Muscle layer of colon (tissue), 2 donors: ENCODE measurements at regions not wholly inside any gene's neighbourhood (a gene's known extent, or its start where the extent isn't known, plus 50 kb on each side); places are given as distances from the start of the nearest gene placed in this dataset.

Source experiments
- H3K27ac ChIP-seq: one replicate; pipeline ENCODE4 v1.7.0; 2013; ENCODE audit warnings: low read depth, mild to moderate bottlenecking, low read length, moderate library complexity
- H3K27me3 ChIP-seq, 2 donors: one replicate each; pipeline ENCODE4 v1.7.0; 2013; ENCODE audit warnings: low read length in 2 of 2, mild to moderate bottlenecking in 2 of 2; ENCODE audit not compliant: insufficient read depth in 2 of 2, control insufficient read depth in 1 of 2
- H3K36me3 ChIP-seq: one replicate; pipeline ENCODE4 v1.7.0; 2013; ENCODE audit warnings: mild to moderate bottlenecking, low read length; ENCODE audit not compliant: insufficient read depth
- H3K4me1 ChIP-seq: one replicate; pipeline ENCODE4 v1.7.0; 2013; ENCODE audit warnings: mild to moderate bottlenecking, low read length; ENCODE audit not compliant: insufficient read depth
- H3K4me3 ChIP-seq, 2 donors: one replicate each; pipeline ENCODE4 v1.7.0; 2013; ENCODE audit warnings: low read length in 2 of 2, low read depth in 1 of 2, mild to moderate bottlenecking in 1 of 2, moderate library complexity in 1 of 2
- H3K9ac ChIP-seq: one replicate; pipeline ENCODE4 v1.7.0; 2013; ENCODE audit warnings: low read length
- H3K9me3 ChIP-seq: one replicate; pipeline ENCODE4 v1.7.0; 2013; ENCODE audit warnings: mild to moderate bottlenecking, low read length
- donor health status: abdominal sarcoma.
- donor health status: Adenocarcinoma of cecum.

GRCh38 chr3:171971919-171972514 is 67.4 kb upstream of the FNDC3B start:
- no peaks in the 10 kb centered on the region for H3K27me3 ChIP-seq
- H3K27ac ChIP-seq = no peak overlapping the region
- peaks cover 10% of the 10 kb centered on the region for H3K4me1 ChIP-seq

GRCh38 chr3:171972871-171973348 is 66.5 kb upstream of the FNDC3B start:
- Histone ChIP-seq H3K9ac (no peak overlapping the region), H3K36me3 (no peaks in the 10 kb centered on the region), H3K27ac (no peak overlapping the region), H3K4me1 (peaks cover 3% of the 10 kb centered on the region), H3K27me3 (no peaks in the 10 kb centered on the region), H3K4me3 (no peak overlapping the region), H3K9me3 (no peaks in the 10 kb centered on the region)

More at GRCh38 chr3:171971919-171972514, 67.4 kb upstream of the FNDC3B start:
- no peaks in the 10 kb centered on the region for H3K9me3 ChIP-seq
- no peaks in the 10 kb centered on the region for H3K36me3 ChIP-seq
- H3K4me3 ChIP-seq = no peak overlapping the region
- H3K9ac ChIP-seq = no peak overlapping the region

- no peak overlapping the region for H3K27ac ChIP-seq
These were observed 64.2 kb upstream of the FNDC3B start for GRCh38 chr3:171974986-171975837.

GRCh38 chr3:171976526-171976925 is 62.9 kb upstream of the FNDC3B start:
- no peaks in the 10 kb centered on the region for H3K27me3 ChIP-seq
- no peak overlapping the region for H3K4me3 ChIP-seq
- no peaks in the 10 kb centered on the region for H3K4me1 ChIP-seq
- no peaks in the 10 kb centered on the region for H3K36me3 ChIP-seq
- H3K9ac ChIP-seq = no peak overlapping the region
- H3K27ac ChIP-seq = no peak overlapping the region
- no peaks in the 10 kb centered on the region for H3K9me3 ChIP-seq

More at GRCh38 chr3:171974986-171975837, 64.2 kb upstream of the FNDC3B start:
- Histone ChIP-seq H3K36me3 (no peaks in the 10 kb centered on the region), H3K9ac (no peak overlapping the region), H3K9me3 (no peaks in the 10 kb centered on the region), H3K4me1 (no peaks in the 10 kb centered on the region), H3K27me3 (no peaks in the 10 kb centered on the region), H3K4me3 (no peak overlapping the region)

GRCh38 chr3:171977441-171977840 is 61.9 kb upstream of the FNDC3B start:
- no peaks in the 10 kb centered on the region for H3K27me3 ChIP-seq
- no peaks in the 10 kb centered on the region for H3K4me1 ChIP-seq
- no peak overlapping the region for H3K27ac ChIP-seq

GRCh38 chr3:171977860-171978259 is 61.5 kb upstream of the FNDC3B start:
- Histone ChIP-seq H3K4me1 (no peaks in the 10 kb centered on the region), H3K9ac (no peak overlapping the region), H3K4me3 (no peak overlapping the region), H3K27ac (no peak overlapping the region), H3K36me3 (no peaks in the 10 kb centered on the region), H3K9me3 (no peaks in the 10 kb centered on the region), H3K27me3 (no peaks in the 10 kb centered on the region)

More at GRCh38 chr3:171977441-171977840, 61.9 kb upstream of the FNDC3B start:
- no peak overlapping the region for H3K9ac ChIP-seq
- H3K9me3 ChIP-seq = no peaks in the 10 kb centered on the region
- no peaks in the 10 kb centered on the region for H3K36me3 ChIP-seq
- no peak overlapping the region for H3K4me3 ChIP-seq

GRCh38 chr3:171978390-171978789 is 61.0 kb upstream of the FNDC3B start:
- Histone ChIP-seq H3K4me1 (no peaks in the 10 kb centered on the region), H3K4me3 (no peak overlapping the region)

GRCh38 chr3:171979081-171979480 is 60.3 kb upstream of the FNDC3B start:
- Histone ChIP-seq H3K4me1 (no peaks in the 10 kb centered on the region), H3K27ac (no peak overlapping the region), H3K27me3 (no peaks in the 10 kb centered on the region), H3K4me3 (no peak overlapping the region), H3K36me3 (no peaks in the 10 kb centered on the region), H3K9me3 (no peaks in the 10 kb centered on the region), H3K9ac (no peak overlapping the region)

More at GRCh38 chr3:171978390-171978789, 61.0 kb upstream of the FNDC3B start:
- no peak overlapping the region for H3K9ac ChIP-seq
- H3K27ac ChIP-seq = no peak overlapping the region
- no peaks in the 10 kb centered on the region for H3K9me3 ChIP-seq
- no peaks in the 10 kb centered on the region for H3K36me3 ChIP-seq
- no peaks in the 10 kb centered on the region for H3K27me3 ChIP-seq

- H3K4me1 ChIP-seq = no peaks in the 10 kb centered on the region
- no peak overlapping the region for H3K27ac ChIP-seq
- H3K4me3 ChIP-seq = no peak overlapping the region
- H3K36me3 ChIP-seq = no peaks in the 10 kb centered on the region
- H3K9me3 ChIP-seq = no peaks in the 10 kb centered on the region
- no peaks in the 10 kb centered on the region for H3K27me3 ChIP-seq
- H3K9ac ChIP-seq = no peak overlapping the region
These were observed 58.7 kb upstream of the FNDC3B start for GRCh38 chr3:171980578-171981270.

- no peaks in the 10 kb centered on the region for H3K4me1 ChIP-seq
- no peak overlapping the region for H3K9ac ChIP-seq
- H3K27me3 ChIP-seq = no peaks in the 10 kb centered on the region
- H3K4me3 ChIP-seq = no peak overlapping the region
- H3K27ac ChIP-seq = no peak overlapping the region
- H3K9me3 ChIP-seq = no peaks in the 10 kb centered on the region
- H3K36me3 ChIP-seq = no peaks in the 10 kb centered on the region
These were observed 58.1 kb upstream of the FNDC3B start for GRCh38 chr3:171981271-171981605.

GRCh38 chr3:171982828-171983227 is 56.5 kb upstream of the FNDC3B start:
- Histone ChIP-seq H3K9ac (no peak overlapping the region), H3K9me3 (no peaks in the 10 kb centered on the region), H3K4me3 (no peak overlapping the region), H3K36me3 (no peaks in the 10 kb centered on the region), H3K27me3 (no peaks in the 10 kb centered on the region), H3K4me1 (no peaks in the 10 kb centered on the region), H3K27ac (no peak overlapping the region)
